K562 (cell line): ENCODE measurements at regions not wholly inside any gene's neighbourhood (a gene's known extent, or its start where the extent isn't known, plus 50 kb on each side); places are given as distances from the start of the nearest gene placed in this dataset.

Source experiments
- CSDE1 ChIP-seq, 2 experiments: fragments of 450-650 bp; IDR thresholded peaks; 2 replicates each; pipeline ENCODE4 v1.6.1; 2016; ENCODE audit warnings: mild to moderate bottlenecking in 1 of 2
- DDX20 ChIP-seq: fragments of 450-650 bp; IDR thresholded peaks from 2 replicates; pipeline ENCODE4 v1.6.1; 2016; ENCODE audit warnings: missing genetic modification characterization, low read depth, mild to moderate bottlenecking, missing compliant biosample characterization, moderate library complexity
- KDM2B ChIP-seq: fragments of 250-450 bp; sonication (Bioruptor Pico); IDR thresholded peaks from 2 replicates; pipeline ENCODE4 v1.8.0; 2021; ENCODE audit warnings: mild to moderate bottlenecking, moderate library complexity
- MTA1 ChIP-seq: fragments of 450-650 bp; IDR thresholded peaks from 2 replicates; pipeline ENCODE4 v1.6.1; 2017; ENCODE audit warnings: borderline replicate concordance
- NFE2 ChIP-seq: IDR thresholded peaks from 2 replicates; pipeline ENCODE4 v1.6.1; 2014; ENCODE audit warnings: antibody characterized with exemption, low read depth
- RBFOX2 ChIP-seq: fragments of 200-400 bp; formaldehyde crosslinking; IDR thresholded peaks from 2 replicates; pipeline ENCODE4 v1.6.1; 2017; ENCODE audit warnings: low read depth, mild to moderate bottlenecking, low read length, moderate library complexity
- RHOXF2B ChIP-seq: fragments of 250-450 bp; sonication (Bioruptor Pico); conservative IDR thresholded peaks from 2 replicates; pipeline ENCODE4 v1.5.1; 2021
- SMARCB1 ChIP-seq: IDR thresholded peaks from 2 replicates; pipeline ENCODE4 v1.6.1; 2011; ENCODE audit warnings: improper control_type of control experiment, low read depth; ENCODE audit not compliant: insufficient read length
- ZBTB7A ChIP-seq: IDR thresholded peaks from 2 replicates; pipeline ENCODE4 v1.6.1; 2011; ENCODE audit warnings: low read depth, mild to moderate bottlenecking, low read length, moderate library complexity, borderline replicate concordance; ENCODE audit not compliant: control insufficient read depth
- ZNF140 ChIP-seq: fragments of 250-450 bp; sonication (Bioruptor Pico); IDR thresholded peaks from 2 replicates; pipeline ENCODE4 v1.8.0; 2021; ENCODE audit warnings: moderate library complexity, mild to moderate bottlenecking, inconsistent platforms
- ZNF263 ChIP-seq: sonication (generic); formaldehyde crosslinking; IDR thresholded peaks from 2 replicates; pipeline ENCODE4 v1.8.0; 2022; ENCODE audit warnings: mild to moderate bottlenecking, missing genetic modification reagents, borderline replicate concordance
- TF ChIP-seq, protein P1 (sequence below): fragments of 250-450 bp; sonication (Bioruptor Pico); IDR thresholded peaks from 2 replicates; pipeline ENCODE4 v1.8.0; 2022; ENCODE audit warnings: moderate library complexity, mild to moderate bottlenecking, inconsistent platforms
- TF ChIP-seq, protein P2 (sequence below): sonication (generic); formaldehyde crosslinking; IDR thresholded peaks from 2 replicates; pipeline ENCODE4 v1.8.0; 2022; ENCODE audit warnings: mild to moderate bottlenecking, missing genetic modification reagents
- TF ChIP-seq, protein P3 (sequence below): sonication (generic); formaldehyde crosslinking; IDR thresholded peaks from 2 replicates; pipeline ENCODE4 v1.8.1; 2023; ENCODE audit warnings: mild to moderate bottlenecking, missing genetic modification reagents
- TF ChIP-seq, protein P4 (sequence below): fragments of 450-650 bp; IDR thresholded peaks from 2 replicates; pipeline ENCODE4 v1.6.1; 2018; ENCODE audit warnings: mild to moderate bottlenecking, low read depth; ENCODE audit not compliant: partially characterized antibody
- TF ChIP-seq, protein P5 (sequence below): IDR thresholded peaks from 3 replicates; pipeline ENCODE4 v1.6.1; 2011; ENCODE audit warnings: borderline replicate concordance, mild to moderate bottlenecking; ENCODE audit not compliant: insufficient read length, insufficient read depth
- TF ChIP-seq, protein P6 (sequence below): fragments of 450-650 bp; IDR thresholded peaks from 2 replicates; pipeline ENCODE4 v1.7.0; 2016; ENCODE audit warnings: borderline replicate concordance
- TF ChIP-seq, protein P7 (sequence below): fragments of 250-450 bp; sonication (Bioruptor Pico); IDR thresholded peaks from 2 replicates; pipeline ENCODE4 v1.8.0; 2022; ENCODE audit warnings: moderate library complexity, mild to moderate bottlenecking, inconsistent platforms

DNA sequence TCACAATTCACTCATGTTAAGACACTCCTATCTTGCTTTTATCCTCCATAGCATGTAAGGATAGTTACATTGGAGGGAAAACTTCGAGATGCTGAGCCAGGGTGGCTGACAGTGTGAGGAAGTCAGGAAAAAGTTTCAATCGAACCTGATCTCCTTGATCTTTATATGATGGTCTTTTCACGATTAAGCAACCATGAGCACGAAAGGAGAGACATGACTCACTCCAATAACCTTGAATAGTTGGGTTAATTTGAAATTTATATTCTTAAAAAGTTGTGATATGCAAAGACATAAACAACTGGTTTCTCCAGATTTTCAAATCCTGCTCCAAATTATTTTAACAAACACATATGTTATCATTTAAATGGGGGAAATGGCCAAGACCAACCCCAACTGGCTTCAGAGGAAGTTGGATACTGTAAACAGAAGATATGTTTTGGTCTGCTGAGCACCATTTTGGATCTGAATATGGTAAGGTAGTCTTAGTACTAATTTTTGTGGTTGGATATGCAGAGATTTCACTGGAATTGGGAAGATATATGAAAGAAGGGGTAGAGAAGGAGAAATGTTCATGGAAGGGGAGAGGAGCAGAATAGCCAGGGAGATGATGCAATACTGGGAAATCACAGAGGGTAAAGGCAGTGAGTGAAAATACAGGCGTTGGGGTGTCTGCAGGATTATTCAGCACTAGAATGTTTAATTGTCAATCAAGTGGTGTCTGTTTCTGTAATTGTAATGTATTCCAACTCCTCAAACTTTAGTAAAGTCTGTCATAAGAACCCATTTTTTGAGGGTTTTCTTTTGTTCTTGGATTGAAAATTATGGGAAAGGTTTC lies 185.2 kb upstream of the SLC38A2 start (continued):
- TF ChIP-seq ZNF263 (CRISPR knock-in tag) = no peak
- TF ChIP-seq, protein P1, sequence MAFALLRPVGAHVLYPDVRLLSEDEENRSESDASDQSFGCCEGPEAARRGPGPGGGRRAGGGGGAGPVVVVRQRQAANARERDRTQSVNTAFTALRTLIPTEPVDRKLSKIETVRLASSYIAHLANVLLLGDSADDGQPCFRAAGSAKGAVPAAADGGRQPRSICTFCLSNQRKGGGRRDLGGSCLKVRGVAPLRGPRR (CRISPR knock-in tag) = no peak
- TF ChIP-seq, protein P2, sequence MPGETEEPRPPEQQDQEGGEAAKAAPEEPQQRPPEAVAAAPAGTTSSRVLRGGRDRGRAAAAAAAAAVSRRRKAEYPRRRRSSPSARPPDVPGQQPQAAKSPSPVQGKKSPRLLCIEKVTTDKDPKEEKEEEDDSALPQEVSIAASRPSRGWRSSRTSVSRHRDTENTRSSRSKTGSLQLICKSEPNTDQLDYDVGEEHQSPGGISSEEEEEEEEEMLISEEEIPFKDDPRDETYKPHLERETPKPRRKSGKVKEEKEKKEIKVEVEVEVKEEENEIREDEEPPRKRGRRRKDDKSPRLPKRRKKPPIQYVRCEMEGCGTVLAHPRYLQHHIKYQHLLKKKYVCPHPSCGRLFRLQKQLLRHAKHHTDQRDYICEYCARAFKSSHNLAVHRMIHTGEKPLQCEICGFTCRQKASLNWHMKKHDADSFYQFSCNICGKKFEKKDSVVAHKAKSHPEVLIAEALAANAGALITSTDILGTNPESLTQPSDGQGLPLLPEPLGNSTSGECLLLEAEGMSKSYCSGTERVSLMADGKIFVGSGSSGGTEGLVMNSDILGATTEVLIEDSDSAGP (CRISPR knock-in tag) = no peak
- TF ChIP-seq CSDE1 (IDR thresholded peaks at IDR 0.05) = no peak
- TF ChIP-seq, protein P3, sequence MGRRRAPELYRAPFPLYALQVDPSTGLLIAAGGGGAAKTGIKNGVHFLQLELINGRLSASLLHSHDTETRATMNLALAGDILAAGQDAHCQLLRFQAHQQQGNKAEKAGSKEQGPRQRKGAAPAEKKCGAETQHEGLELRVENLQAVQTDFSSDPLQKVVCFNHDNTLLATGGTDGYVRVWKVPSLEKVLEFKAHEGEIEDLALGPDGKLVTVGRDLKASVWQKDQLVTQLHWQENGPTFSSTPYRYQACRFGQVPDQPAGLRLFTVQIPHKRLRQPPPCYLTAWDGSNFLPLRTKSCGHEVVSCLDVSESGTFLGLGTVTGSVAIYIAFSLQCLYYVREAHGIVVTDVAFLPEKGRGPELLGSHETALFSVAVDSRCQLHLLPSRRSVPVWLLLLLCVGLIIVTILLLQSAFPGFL (CRISPR knock-in tag) = no peak
- TF ChIP-seq KDM2B (CRISPR knock-in tag) = no peak
- TF ChIP-seq MTA1 = peak; percentile 73; the same call in 1 of the 2 replicates
- no peak for TF ChIP-seq ZNF140 (CRISPR knock-in tag)
- TF ChIP-seq, protein P4, sequence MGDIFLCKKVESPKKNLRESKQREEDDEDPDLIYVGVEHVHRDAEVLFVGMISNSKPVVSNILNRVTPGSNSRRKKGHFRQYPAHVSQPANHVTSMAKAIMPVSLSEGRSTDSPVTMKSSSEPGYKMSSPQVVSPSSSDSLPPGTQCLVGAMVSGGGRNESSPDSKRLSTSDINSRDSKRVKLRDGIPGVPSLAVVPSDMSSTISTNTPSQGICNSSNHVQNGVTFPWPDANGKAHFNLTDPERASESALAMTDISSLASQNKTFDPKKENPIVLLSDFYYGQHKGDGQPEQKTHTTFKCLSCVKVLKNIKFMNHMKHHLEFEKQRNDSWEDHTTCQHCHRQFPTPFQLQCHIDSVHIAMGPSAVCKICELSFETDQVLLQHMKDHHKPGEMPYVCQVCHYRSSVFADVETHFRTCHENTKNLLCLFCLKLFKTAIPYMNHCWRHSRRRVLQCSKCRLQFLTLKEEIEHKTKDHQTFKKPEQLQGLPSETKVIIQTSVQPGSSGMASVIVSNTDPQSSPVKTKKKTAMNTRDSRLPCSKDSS = no peak
- no peak for TF ChIP-seq SMARCB1
- no peak for TF ChIP-seq ZBTB7A
- TF ChIP-seq RBFOX2 = peak; percentile 46
- no peak for TF ChIP-seq RHOXF2B (CRISPR knock-in tag)
- TF ChIP-seq, protein P5, sequence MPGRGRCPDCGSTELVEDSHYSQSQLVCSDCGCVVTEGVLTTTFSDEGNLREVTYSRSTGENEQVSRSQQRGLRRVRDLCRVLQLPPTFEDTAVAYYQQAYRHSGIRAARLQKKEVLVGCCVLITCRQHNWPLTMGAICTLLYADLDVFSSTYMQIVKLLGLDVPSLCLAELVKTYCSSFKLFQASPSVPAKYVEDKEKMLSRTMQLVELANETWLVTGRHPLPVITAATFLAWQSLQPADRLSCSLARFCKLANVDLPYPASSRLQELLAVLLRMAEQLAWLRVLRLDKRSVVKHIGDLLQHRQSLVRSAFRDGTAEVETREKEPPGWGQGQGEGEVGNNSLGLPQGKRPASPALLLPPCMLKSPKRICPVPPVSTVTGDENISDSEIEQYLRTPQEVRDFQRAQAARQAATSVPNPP = no peak
- TF ChIP-seq DDX20 (tag) = peak; percentile 72
- TF ChIP-seq, protein P6, sequence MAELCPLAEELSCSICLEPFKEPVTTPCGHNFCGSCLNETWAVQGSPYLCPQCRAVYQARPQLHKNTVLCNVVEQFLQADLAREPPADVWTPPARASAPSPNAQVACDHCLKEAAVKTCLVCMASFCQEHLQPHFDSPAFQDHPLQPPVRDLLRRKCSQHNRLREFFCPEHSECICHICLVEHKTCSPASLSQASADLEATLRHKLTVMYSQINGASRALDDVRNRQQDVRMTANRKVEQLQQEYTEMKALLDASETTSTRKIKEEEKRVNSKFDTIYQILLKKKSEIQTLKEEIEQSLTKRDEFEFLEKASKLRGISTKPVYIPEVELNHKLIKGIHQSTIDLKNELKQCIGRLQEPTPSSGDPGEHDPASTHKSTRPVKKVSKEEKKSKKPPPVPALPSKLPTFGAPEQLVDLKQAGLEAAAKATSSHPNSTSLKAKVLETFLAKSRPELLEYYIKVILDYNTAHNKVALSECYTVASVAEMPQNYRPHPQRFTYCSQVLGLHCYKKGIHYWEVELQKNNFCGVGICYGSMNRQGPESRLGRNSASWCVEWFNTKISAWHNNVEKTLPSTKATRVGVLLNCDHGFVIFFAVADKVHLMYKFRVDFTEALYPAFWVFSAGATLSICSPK = no peak
- TF ChIP-seq NFE2 = no peak
- TF ChIP-seq, protein P7, sequence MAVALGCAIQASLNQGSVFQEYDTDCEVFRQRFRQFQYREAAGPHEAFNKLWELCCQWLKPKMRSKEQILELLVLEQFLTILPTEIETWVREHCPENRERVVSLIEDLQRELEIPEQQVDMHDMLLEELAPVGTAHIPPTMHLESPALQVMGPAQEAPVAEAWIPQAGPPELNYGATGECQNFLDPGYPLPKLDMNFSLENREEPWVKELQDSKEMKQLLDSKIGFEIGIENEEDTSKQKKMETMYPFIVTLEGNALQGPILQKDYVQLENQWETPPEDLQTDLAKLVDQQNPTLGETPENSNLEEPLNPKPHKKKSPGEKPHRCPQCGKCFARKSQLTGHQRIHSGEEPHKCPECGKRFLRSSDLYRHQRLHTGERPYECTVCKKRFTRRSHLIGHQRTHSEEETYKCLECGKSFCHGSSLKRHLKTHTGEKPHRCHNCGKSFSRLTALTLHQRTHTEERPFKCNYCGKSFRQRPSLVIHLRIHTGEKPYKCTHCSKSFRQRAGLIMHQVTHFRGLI = 0 out of 2 replicates have a peak, but pooled peaks have one; percentile 69
